ENCODE measurements at regions not wholly inside any gene's neighbourhood (a gene's known extent, or its start where the extent isn't known, plus 50 kb on each side); places are given as distances from the start of the nearest gene placed in this dataset.

GRCh38 chr18:39259736-39260135 lies 1694.1 kb upstream of the CELF4 start:
- DNase-seq (ENCODE audit: low spot score in 2 of 2), result no peak
- Histone ChIP-seq H3K27me3 (no peaks in the 10 kb centered on the region), H3K27ac (no peak overlapping the region), H3K9me3 (no peaks in the 10 kb centered on the region), H3K4me1 (no peaks in the 10 kb centered on the region), H3K4me3 (no peak overlapping the region), H3K36me3 (no peaks in the 10 kb centered on the region)
- TF ChIP-seq POLR2AphosphoS5 (IDR thresholded peaks at IDR 0.05) (no peak), EP300 (IDR thresholded peaks at IDR 0.05) (no peak), POLR2A (IDR thresholded peaks at IDR 0.05) (no peak), CTCF (IDR thresholded peaks at IDR 0.05) (no peak)
- WGBS, result 95% methylated on average over 1 of the region's 1 CpG

- Histone ChIP-seq H3K4me3 (no peak overlapping the region), H3K9me3 (no peaks in the 10 kb centered on the region), H3K36me3 (no peaks in the 10 kb centered on the region), H3K27ac (no peak overlapping the region), H3K27me3 (no peaks in the 10 kb centered on the region), H3K4me1 (no peaks in the 10 kb centered on the region)
- TF ChIP-seq CTCF (IDR thresholded peaks at IDR 0.05) (no peak), POLR2A (IDR thresholded peaks at IDR 0.05) (no peak), POLR2AphosphoS5 (IDR thresholded peaks at IDR 0.05) (no peak), EP300 (IDR thresholded peaks at IDR 0.05) (no peak)
- WGBS, result 94% methylated on average over 1 of the region's 1 CpG
- DNase-seq (ENCODE audit: low spot score in 2 of 2), result no peak
These were observed 1678.6 kb upstream of the CELF4 start for GRCh38 chr18:39244242-39244641.

- H3K4me1 ChIP-seq, result no peaks in the 10 kb centered on the region
- DNase-seq (ENCODE audit: low spot score in 2 of 2), result no peak
- no peak overlapping the region for H3K4me3 ChIP-seq
- no peaks in the 10 kb centered on the region for H3K36me3 ChIP-seq
- no peak for TF ChIP-seq POLR2A (IDR thresholded peaks at IDR 0.05)
- no peak for TF ChIP-seq POLR2AphosphoS5 (IDR thresholded peaks at IDR 0.05)
- no peak for TF ChIP-seq EP300 (IDR thresholded peaks at IDR 0.05)
- no peak for TF ChIP-seq CTCF (IDR thresholded peaks at IDR 0.05)
- H3K9me3 ChIP-seq, result no peaks in the 10 kb centered on the region
- WGBS, result 80% methylated on average over 3 of the region's 3 CpGs
- no peak overlapping the region for H3K27ac ChIP-seq
- H3K27me3 ChIP-seq, result no peaks in the 10 kb centered on the region
These were observed 1675.9 kb upstream of the CELF4 start for GRCh38 chr18:39241534-39241933.

GRCh38 chr18:39238981-39239660 lies 1673.5 kb upstream of the CELF4 start:
- H3K27me3 ChIP-seq, result no peaks in the 10 kb centered on the region
- TF ChIP-seq CTCF (IDR thresholded peaks at IDR 0.05), result no peak
- no peak for TF ChIP-seq POLR2AphosphoS5 (IDR thresholded peaks at IDR 0.05)
- no peak for TF ChIP-seq EP300 (IDR thresholded peaks at IDR 0.05)
- no peak for TF ChIP-seq POLR2A (IDR thresholded peaks at IDR 0.05)
- no peak for DNase-seq (ENCODE audit: low spot score in 2 of 2)
- no peak overlapping the region for H3K4me3 ChIP-seq
- H3K36me3 ChIP-seq, result no peaks in the 10 kb centered on the region
- H3K9me3 ChIP-seq, result no peaks in the 10 kb centered on the region
- H3K27ac ChIP-seq, result no peak overlapping the region
- no peaks in the 10 kb centered on the region for H3K4me1 ChIP-seq
- 42% methylated on average over 5 of the region's 5 CpGs for WGBS

- Histone ChIP-seq H3K9me3 (no peaks in the 10 kb centered on the region), H3K27ac (no peak overlapping the region), H3K27me3 (no peaks in the 10 kb centered on the region), H3K36me3 (no peaks in the 10 kb centered on the region), H3K4me3 (no peak overlapping the region), H3K4me1 (no peaks in the 10 kb centered on the region)
- DNase-seq (ENCODE audit: low spot score in 2 of 2), result no peak
- no peak for TF ChIP-seq POLR2A (IDR thresholded peaks at IDR 0.05)
- TF ChIP-seq CTCF (IDR thresholded peaks at IDR 0.05), result no peak
- no peak for TF ChIP-seq POLR2AphosphoS5 (IDR thresholded peaks at IDR 0.05)
- no peak for TF ChIP-seq EP300 (IDR thresholded peaks at IDR 0.05)
- WGBS, result 93% methylated on average over 16 of the region's 19 CpGs
These were observed 1669.6 kb upstream of the CELF4 start for GRCh38 chr18:39235118-39235719.
